ENCODE measurements at regions not wholly inside any gene's neighbourhood (a gene's known extent, or its start where the extent isn't known, plus 50 kb on each side); places are given as distances from the start of the nearest gene placed in this dataset.

GRCh38 chr3:4158329-4158728 is 144.8 kb upstream of the SETMAR start:
- no peaks in the 10 kb centered on the region for H3K27me3 ChIP-seq (ENCODE audit: control insufficient read depth in 2 of 2, insufficient read depth in 2 of 2, low read length in 2 of 2)
- no peak overlapping the region for H3K4me3 ChIP-seq (replicated peaks in 1 of 3; ENCODE audit: insufficient read depth in 1 of 3, low read depth in 1 of 3, low read length in 3 of 3)
- TF ChIP-seq EZH2 (IDR thresholded peaks at IDR 0.05; ENCODE audit: borderline replicate concordance, low read depth, low read length, severe bottlenecking) (no peak), FOS (IDR thresholded peaks at IDR 0.05; ENCODE audit: borderline replicate concordance, insufficient read depth, low read length) (no peak), JUN (IDR thresholded peaks at IDR 0.05; ENCODE audit: borderline replicate concordance, insufficient read depth, insufficient read length, low read depth) (no peak), GATA2 (IDR thresholded peaks at IDR 0.05; ENCODE audit: insufficient read depth, insufficient read length, low read depth, low read length) (no peak), POLR2AphosphoS5 (IDR thresholded peaks at IDR 0.05; ENCODE audit: insufficient read depth, low read depth, low read length) (no peak), MYC (IDR thresholded peaks at IDR 0.05; ENCODE audit: low read depth, low read length) (no peak), MAX (IDR thresholded peaks at IDR 0.05; ENCODE audit: insufficient read depth, insufficient read length) (no peak), CTCF (IDR thresholded peaks at IDR 0.05; ENCODE audit: extremely low read depth in 1 of 2, insufficient read depth in 1 of 2, low read depth in 1 of 2, low read length in 2 of 2) (no peak), POLR2A (IDR thresholded peaks at IDR 0.05; ENCODE audit: low read depth, low read length) (no peak)
- dilution Hi-C loops (cut with MboI; ENCODE audit: extremely low pct_ligation_motif_present, low sequenced_read_pairs): no loop called here
- H3K36me3 ChIP-seq (ENCODE audit: control insufficient read depth in 2 of 2, extremely low read depth in 1 of 2, insufficient read depth in 2 of 2, low read length in 2 of 2): no peaks in the 10 kb centered on the region
- H3K4me1 ChIP-seq (ENCODE audit: control insufficient read depth, extremely low read depth, insufficient read depth, low read length): no peaks in the 10 kb centered on the region
- DNase-seq (ENCODE audit: low read depth, low spot score) (no peak), FAIRE-seq (no peak)
- POLR2A ChIA-PET: no interaction called here
- H3K27ac ChIP-seq (ENCODE audit: insufficient read depth, low read depth, low read length): no peak overlapping the region
- no peaks in the 10 kb centered on the region for H3K79me2 ChIP-seq (ENCODE audit: control insufficient read depth, insufficient read depth, low read length)
- no peak overlapping the region for H3K4me2 ChIP-seq (ENCODE audit: insufficient read depth, low read length)
- H3K9me1 ChIP-seq (replicated peaks; ENCODE audit: control insufficient read depth, extremely low read depth, insufficient read depth, low read length): no peaks in the 10 kb centered on the region
- no TSS peak for BruUV-seq (replicated peaks)
- H2AFZ ChIP-seq (ENCODE audit: low read depth, low read length): no peak overlapping the region
- intact Hi-C loops (cut with micrococcal nuclease): no loop called here
- CTCF ChIA-PET: no interaction called here
- H3K9me3 ChIP-seq (replicated peaks; ENCODE audit: control insufficient read depth, insufficient read depth, low read length): peaks cover 4% of the 10 kb centered on the region
- no peak overlapping the region for H3K9ac ChIP-seq (replicated peaks; ENCODE audit: extremely low read depth, insufficient read depth, low read length)
- H4K20me1 ChIP-seq (replicated peaks; ENCODE audit: control insufficient read depth, extremely low read depth, insufficient read depth, low read length): no peaks in the 10 kb centered on the region
